ENCODE measurements at regions not wholly inside any gene's neighbourhood (a gene's known extent, or its start where the extent isn't known, plus 50 kb on each side); places are given as distances from the start of the nearest gene placed in this dataset.

- Mint-ChIP-seq H3K4me3 (ENCODE audit: unreplicated experiment) (no peak overlapping the region), H3K27ac (ENCODE audit: unreplicated experiment) (no peak overlapping the region), H3K9me3 (ENCODE audit: unreplicated experiment) (no peaks in the 10 kb centered on the region), H3K27me3 (ENCODE audit: unreplicated experiment) (no peaks in the 10 kb centered on the region), H3K4me1 (ENCODE audit: unreplicated experiment) (peaks cover 22% of the 10 kb centered on the region), H3K36me3 (ENCODE audit: low read depth, unreplicated experiment) (no peaks in the 10 kb centered on the region)
- no peak for DNase-seq (ENCODE audit: low spot score)
- no peak for TF ChIP-seq CTCF (IDR thresholded peaks at IDR 0.05; ENCODE audit: unreplicated experiment)
Measured at GRCh38 chr1:244353551-244354091, 98.1 kb downstream of the ADSS2 start.

DNA sequence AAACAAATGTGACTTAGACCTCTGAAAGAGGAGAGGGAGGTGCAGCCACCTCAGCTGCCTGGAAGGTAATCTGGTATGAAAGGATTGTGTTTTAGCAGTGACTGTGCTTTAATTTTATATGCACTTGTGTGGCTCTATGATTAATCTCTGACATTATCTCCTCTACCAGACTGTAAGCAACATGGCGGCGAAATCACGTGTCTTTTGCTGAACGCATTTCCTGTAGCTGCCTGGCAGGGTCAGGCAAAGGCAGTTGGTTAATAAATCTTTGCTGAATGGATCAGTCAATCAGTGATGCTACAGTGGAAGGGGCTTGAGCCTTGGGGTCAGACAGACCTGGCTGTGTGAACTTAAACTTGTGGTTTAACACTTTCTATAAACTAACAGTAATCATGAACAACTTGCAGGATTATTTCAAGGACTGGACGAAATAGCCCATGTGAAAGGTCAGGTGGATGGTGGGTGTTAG, 96.9 kb downstream of the ADSS2 start:
- no peak overlapping the region for H3K4me3 Mint-ChIP-seq (ENCODE audit: unreplicated experiment)
- no peak for TF ChIP-seq CTCF (IDR thresholded peaks at IDR 0.05; ENCODE audit: unreplicated experiment)
- H3K27ac Mint-ChIP-seq (ENCODE audit: unreplicated experiment): no peak overlapping the region
- no peaks in the 10 kb centered on the region for H3K36me3 Mint-ChIP-seq (ENCODE audit: low read depth, unreplicated experiment)
- no peaks in the 10 kb centered on the region for H3K27me3 Mint-ChIP-seq (ENCODE audit: unreplicated experiment)
- no peak for DNase-seq (ENCODE audit: low spot score)
- H3K9me3 Mint-ChIP-seq (ENCODE audit: unreplicated experiment): no peaks in the 10 kb centered on the region
- H3K4me1 Mint-ChIP-seq (ENCODE audit: unreplicated experiment): peaks cover 18% of the 10 kb centered on the region

- no peaks in the 10 kb centered on the region for H3K9me3 Mint-ChIP-seq (ENCODE audit: unreplicated experiment)
- H3K27me3 Mint-ChIP-seq (ENCODE audit: unreplicated experiment): peaks cover 2% of the 10 kb centered on the region
- no peak overlapping the region for H3K27ac Mint-ChIP-seq (ENCODE audit: unreplicated experiment)
- no peak for TF ChIP-seq CTCF (IDR thresholded peaks at IDR 0.05; ENCODE audit: unreplicated experiment)
- H3K4me3 Mint-ChIP-seq (ENCODE audit: unreplicated experiment): no peak overlapping the region
- peaks cover 9% of the 10 kb centered on the region for H3K4me1 Mint-ChIP-seq (ENCODE audit: unreplicated experiment)
- DNase-seq (ENCODE audit: low spot score): no peak
- no peaks in the 10 kb centered on the region for H3K36me3 Mint-ChIP-seq (ENCODE audit: low read depth, unreplicated experiment)
Measured at GRCh38 chr1:244356376-244356775, 95.3 kb downstream of the ADSS2 start.

All from endothelial cell (in vitro differentiated cells).